Forelimb muscle (tissue), 1 donor: ENCODE measurements at regions not wholly inside any gene's neighbourhood (a gene's known extent, or its start where the extent isn't known, plus 50 kb on each side); places are given as distances from the start of the nearest gene placed in this dataset.
A peak's percentile ranks its signal among the peaks of the same experiment; 100 is the strongest.

ENCODE experiments used
- DNase-seq: peaks from one replicate; pipeline ENCODE4 v3.0.0-alpha.2; 2013; ENCODE audit warnings: low read depth

GRCh38 chr6:167674486-167674885 is 152.2 kb upstream of the AFDN start:
- no peak for DNase-seq

GRCh38 chr6:167676000-167676665 is 150.6 kb upstream of the AFDN start:
- peak; percentile 35 for DNase-seq

- DNase-seq, result no peak
These were observed 149.9 kb upstream of the AFDN start for GRCh38 chr6:167676666-167677421.

GRCh38 chr6:167677422-167677789 is 149.3 kb upstream of the AFDN start:
- no peak for DNase-seq

- no peak for DNase-seq
These were observed 148.3 kb upstream of the AFDN start for GRCh38 chr6:167678102-167679101.

- no peak for DNase-seq
These were observed 147.5 kb upstream of the AFDN start for GRCh38 chr6:167679122-167679736.

- no peak for DNase-seq
These were observed 146.7 kb upstream of the AFDN start for GRCh38 chr6:167679790-167680604.

- no peak for DNase-seq
These were observed 146.0 kb upstream of the AFDN start for GRCh38 chr6:167680605-167681149.

GRCh38 chr6:167682125-167682524 is 144.6 kb upstream of the AFDN start:
- no peak for DNase-seq

GRCh38 chr6:167682546-167683027 is 144.1 kb upstream of the AFDN start:
- DNase-seq, result no peak

- DNase-seq, result no peak
These were observed 143.5 kb upstream of the AFDN start for GRCh38 chr6:167683028-167683862.

GRCh38 chr6:167684276-167685104 is 142.2 kb upstream of the AFDN start:
- DNase-seq, result no peak

GRCh38 chr6:167685654-167686053 is 141.1 kb upstream of the AFDN start:
- no peak for DNase-seq

GRCh38 chr6:167686204-167686893 is 140.4 kb upstream of the AFDN start:
- no peak for DNase-seq

- no peak for DNase-seq
These were observed 139.5 kb upstream of the AFDN start for GRCh38 chr6:167687116-167687725.

- DNase-seq, result no peak
These were observed 138.6 kb upstream of the AFDN start for GRCh38 chr6:167688123-167688522.

GRCh38 chr6:167689278-167689677 is 137.4 kb upstream of the AFDN start:
- DNase-seq, result no peak

GRCh38 chr6:167689751-167690150 is 137.0 kb upstream of the AFDN start:
- DNase-seq, result no peak
